HFFc6 (cell line): ENCODE measurements at regions not wholly inside any gene's neighbourhood (a gene's known extent, or its start where the extent isn't known, plus 50 kb on each side); places are given as distances from the start of the nearest gene placed in this dataset.

Experiments
- DNase-seq: peaks from one replicate; pipeline ENCODE4 v3.0.0-alpha.2; 2018
- H3K27ac Mint-ChIP-seq: 2 replicates; pipeline ENCODE4 v1.8.0; 2020; ENCODE audit warnings: mild to moderate bottlenecking, mixed read lengths
- H3K27me3 Mint-ChIP-seq: 2 replicates; pipeline ENCODE4 v1.8.0; 2021; ENCODE audit warnings: mild to moderate bottlenecking, moderate library complexity, mixed read lengths; ENCODE audit not compliant: insufficient read depth
- H3K36me3 Mint-ChIP-seq: 2 replicates; pipeline ENCODE4 v1.8.0; 2021; ENCODE audit warnings: low read depth, mixed read lengths
- H3K4me1 Mint-ChIP-seq: 2 replicates; pipeline ENCODE4 v1.8.0; 2020; ENCODE audit warnings: low read depth, mixed read lengths
- H3K4me3 Mint-ChIP-seq: 2 replicates; pipeline ENCODE4 v1.8.0; 2020; ENCODE audit warnings: mild to moderate bottlenecking, moderate library complexity, mixed read lengths
- H3K9me3 Mint-ChIP-seq: 2 replicates; pipeline ENCODE4 v1.8.0; 2020; ENCODE audit warnings: mild to moderate bottlenecking, mixed read lengths
- CTCF ChIP-seq: fragments of 200-600 bp; sonication (generic); IDR thresholded peaks from 2 replicates; pipeline ENCODE4 v1.5.0; 2021; ENCODE audit warnings: antibody characterized with exemption, mild to moderate bottlenecking

GRCh38 chr6:23600118-23600517 lies 525.9 kb upstream of the NRSN1 start:
- H3K27me3 Mint-ChIP-seq = peaks cover 2% of the 10 kb centered on the region
- no peaks in the 10 kb centered on the region for H3K4me1 Mint-ChIP-seq
- H3K4me3 Mint-ChIP-seq = no peak overlapping the region
- H3K27ac Mint-ChIP-seq = no peak overlapping the region
- no peak for DNase-seq
- H3K9me3 Mint-ChIP-seq = peaks cover 59% of the 10 kb centered on the region
- TF ChIP-seq CTCF = no peak
- H3K36me3 Mint-ChIP-seq = peaks cover 5% of the 10 kb centered on the region; the same call in 1 of the 2 replicates

- Mint-ChIP-seq H3K4me1 (no peaks in the 10 kb centered on the region), H3K9me3 (peaks cover 56% of the 10 kb centered on the region), H3K27me3 (peaks cover 2% of the 10 kb centered on the region), H3K36me3 (peaks cover 5% of the 10 kb centered on the region; the same call in 1 of the 2 replicates), H3K27ac (no peak overlapping the region), H3K4me3 (no peak overlapping the region)
- no peak for DNase-seq
- no peak for TF ChIP-seq CTCF
Observed at GRCh38 chr6:23601811-23602345, 524.1 kb upstream of the NRSN1 start.

- Mint-ChIP-seq H3K4me1 (no peaks in the 10 kb centered on the region), H3K27me3 (no peaks in the 10 kb centered on the region; the same call in 1 of the 2 replicates)
Observed at GRCh38 chr6:23608931-23609435, 517.0 kb upstream of the NRSN1 start.

GRCh38 chr6:23611776-23612381 lies 514.1 kb upstream of the NRSN1 start:
- H3K9me3 Mint-ChIP-seq = peaks cover 54% of the 10 kb centered on the region
- TF ChIP-seq CTCF = no peak
- no peaks in the 10 kb centered on the region for H3K36me3 Mint-ChIP-seq
- H3K27me3 Mint-ChIP-seq = no peaks in the 10 kb centered on the region; the same call in 1 of the 2 replicates
- no peak for DNase-seq
- no peak overlapping the region for H3K4me3 Mint-ChIP-seq
- no peaks in the 10 kb centered on the region for H3K4me1 Mint-ChIP-seq
- H3K27ac Mint-ChIP-seq = no peak overlapping the region

More at GRCh38 chr6:23608931-23609435, 517.0 kb upstream of the NRSN1 start:
- H3K27ac Mint-ChIP-seq = no peak overlapping the region
- no peak overlapping the region for H3K4me3 Mint-ChIP-seq
- peaks cover 44% of the 10 kb centered on the region for H3K9me3 Mint-ChIP-seq
- DNase-seq = no peak
- H3K36me3 Mint-ChIP-seq = no peaks in the 10 kb centered on the region
- no peak for TF ChIP-seq CTCF

- Mint-ChIP-seq H3K36me3 (peaks cover 4% of the 10 kb centered on the region; the same call in 1 of the 2 replicates), H3K9me3 (peaks cover 70% of the 10 kb centered on the region), H3K4me1 (no peaks in the 10 kb centered on the region), H3K27ac (no peak overlapping the region), H3K4me3 (no peak overlapping the region), H3K27me3 (no peaks in the 10 kb centered on the region; the same call in 1 of the 2 replicates)
- no peak for DNase-seq
- TF ChIP-seq CTCF = no peak
Observed at GRCh38 chr6:23618366-23618765, 507.6 kb upstream of the NRSN1 start.
